OCI-LY1 (cell line): ENCODE measurements at regions not wholly inside any gene's neighbourhood (a gene's known extent, or its start where the extent isn't known, plus 50 kb on each side); places are given as distances from the start of the nearest gene placed in this dataset.

Source experiments
- CTCF ChIP-seq: fragments of 200-600 bp; sonication (generic), shearing (Covaris generic); IDR thresholded peaks from 2 replicates; pipeline ENCODE4 v1.5.1; 2017; ENCODE audit warnings: mild to moderate bottlenecking, antibody characterized with exemption, low read length, moderate library complexity, mixed read lengths
- EZH2 ChIP-seq: fragments of 200-600 bp; sonication (generic), shearing (Covaris generic); IDR thresholded peaks from 2 replicates; pipeline ENCODE4 v1.8.0; 2017; ENCODE audit warnings: borderline replicate concordance, mixed run types, mild to moderate bottlenecking, antibody characterized with exemption, low read length, moderate library complexity, mixed read lengths

GRCh38 chr12:67202678-67203012 is 66.5 kb upstream of the CAND1 start:
- no peak for TF ChIP-seq CTCF
- TF ChIP-seq EZH2: no peak
